ENCODE measurements at regions not wholly inside any gene's neighbourhood (a gene's known extent, or its start where the extent isn't known, plus 50 kb on each side); places are given as distances from the start of the nearest gene placed in this dataset.
"Not testable (repeated sequence)": the region's sequence is repeated elsewhere in the genome, so short reads cannot be mapped to it uniquely, and the experiment has no call there.

DNA sequence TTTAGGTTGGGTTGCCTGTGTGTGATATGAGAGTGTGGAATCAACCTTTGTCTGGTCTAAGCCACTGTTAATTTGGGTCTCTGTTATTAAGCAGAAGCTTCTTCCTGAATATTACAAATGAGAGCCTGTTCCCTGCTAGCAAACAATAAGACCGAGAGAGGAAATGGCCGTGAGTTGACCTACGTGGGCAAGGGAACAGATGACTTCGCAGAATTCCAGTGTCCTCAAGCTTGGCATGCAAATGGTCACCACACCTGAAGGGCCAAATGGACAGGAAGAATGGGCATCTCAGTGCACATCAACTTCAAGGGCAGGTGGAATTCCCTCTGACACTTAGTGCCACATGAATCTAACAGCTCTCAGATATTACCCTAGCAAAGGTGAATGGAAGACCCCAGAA, 250.8 kb upstream of the FOXF1 start:
- peaks cover 16% of the 10 kb centered on the region for H3K27me3 Mint-ChIP-seq
- no peak overlapping the region for H3K4me3 Mint-ChIP-seq
- no peaks in the 10 kb centered on the region for H3K4me1 Mint-ChIP-seq
- peaks cover 14% of the 10 kb centered on the region for H3K9me3 Mint-ChIP-seq
- no peak for DNase-seq
- no peak overlapping the region for H3K27ac Mint-ChIP-seq
- no peaks in the 10 kb centered on the region for H3K36me3 Mint-ChIP-seq

DNA sequence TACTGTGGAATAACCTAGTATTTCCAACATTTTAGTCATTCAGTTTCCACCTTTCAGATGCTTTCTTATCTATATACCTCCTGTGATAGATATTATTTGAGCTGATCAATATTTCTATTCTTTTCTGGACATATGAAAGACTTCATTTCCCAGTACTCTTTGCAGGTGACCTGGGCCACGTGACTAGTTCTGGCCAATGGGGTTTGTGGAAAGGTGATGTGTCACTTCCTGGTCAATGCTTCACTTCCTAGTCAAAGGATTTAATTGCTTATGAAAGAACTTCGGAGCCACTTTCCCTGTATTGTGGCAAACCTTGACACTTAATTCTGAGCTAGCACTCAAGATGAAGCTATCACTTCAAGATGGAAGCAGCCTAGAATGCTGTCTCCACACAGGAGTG, 248.9 kb upstream of the FOXF1 start:
- H3K27ac Mint-ChIP-seq = no peak overlapping the region
- H3K27me3 Mint-ChIP-seq = peaks cover 16% of the 10 kb centered on the region
- H3K9me3 Mint-ChIP-seq = peaks cover 5% of the 10 kb centered on the region
- H3K4me3 Mint-ChIP-seq = no peak overlapping the region
- no peaks in the 10 kb centered on the region for H3K4me1 Mint-ChIP-seq
- no peaks in the 10 kb centered on the region for H3K36me3 Mint-ChIP-seq
- DNase-seq = no peak

DNA sequence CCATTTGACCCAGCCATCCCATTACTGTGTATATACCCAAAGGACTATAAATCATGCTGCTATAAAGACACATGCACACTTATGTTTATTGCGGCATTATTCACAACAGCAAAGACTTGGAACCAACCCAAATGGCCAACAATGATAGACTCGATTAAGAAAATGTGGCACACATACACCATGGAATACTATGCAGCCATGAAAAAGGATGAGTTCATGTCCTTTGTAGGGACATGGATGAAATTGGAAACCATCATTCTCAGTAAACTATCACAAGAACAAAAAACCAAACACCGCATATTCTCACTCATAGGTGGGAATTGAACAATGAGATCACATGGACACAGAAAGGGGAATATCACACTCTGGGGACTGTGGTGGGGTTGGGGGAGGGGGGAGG, 242.7 kb upstream of the FOXF1 start:
- H3K9me3 Mint-ChIP-seq, H3K27ac Mint-ChIP-seq, H3K4me1 Mint-ChIP-seq, H3K4me3 Mint-ChIP-seq, DNase-seq, H3K27me3 Mint-ChIP-seq, H3K36me3 Mint-ChIP-seq: not testable (repeated sequence)

DNA sequence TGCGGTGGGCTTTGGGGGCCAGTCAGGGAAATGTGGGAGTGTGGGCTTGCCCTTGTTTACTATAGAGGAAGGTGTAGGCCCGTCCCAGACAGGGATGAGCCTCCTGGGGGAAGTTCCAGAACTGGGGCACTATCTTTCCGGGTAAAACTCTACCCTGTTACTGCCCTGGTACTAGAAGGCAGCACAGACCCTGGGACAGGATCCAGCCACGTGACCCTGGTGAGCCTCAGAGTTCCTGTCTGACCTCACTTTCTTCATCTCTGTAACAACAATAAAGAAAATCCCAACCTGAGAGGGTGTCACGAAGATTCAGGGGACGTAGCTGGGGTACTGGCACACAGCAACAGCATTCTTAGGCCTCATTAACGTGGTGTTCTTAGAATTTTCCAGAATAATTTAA, 239.6 kb upstream of the FOXF1 start:
- Mint-ChIP-seq H3K27ac (no peak overlapping the region), H3K4me3 (no peak overlapping the region), H3K36me3 (no peaks in the 10 kb centered on the region), H3K9me3 (peaks cover 3% of the 10 kb centered on the region), H3K27me3 (peaks cover 16% of the 10 kb centered on the region), H3K4me1 (no peaks in the 10 kb centered on the region)
- no peak for DNase-seq

DNA sequence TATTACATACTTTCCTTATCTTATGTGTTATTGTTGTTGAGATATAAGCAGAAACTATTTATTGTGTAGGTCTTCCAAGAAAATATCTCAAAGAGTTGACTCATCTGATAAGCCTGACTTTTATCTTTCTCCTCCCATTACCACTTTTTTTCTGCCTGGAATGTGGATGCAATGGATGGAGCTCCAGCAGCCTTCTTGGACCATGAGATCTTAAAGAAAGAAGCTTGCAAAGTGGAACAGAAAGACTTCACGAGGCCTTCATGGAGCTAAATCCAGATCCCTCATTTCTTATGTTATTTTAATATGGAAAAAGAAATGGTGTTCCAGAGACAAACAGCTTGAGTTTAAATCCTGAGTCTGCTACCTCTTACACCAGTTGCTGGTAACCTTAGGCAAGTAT, 237.6 kb upstream of the FOXF1 start:
- no peak for DNase-seq
- Mint-ChIP-seq H3K27ac (no peak overlapping the region), H3K4me3 (no peak overlapping the region), H3K36me3 (no peaks in the 10 kb centered on the region), H3K27me3 (peaks cover 25% of the 10 kb centered on the region), H3K9me3 (peaks cover 2% of the 10 kb centered on the region), H3K4me1 (no peaks in the 10 kb centered on the region)

DNA sequence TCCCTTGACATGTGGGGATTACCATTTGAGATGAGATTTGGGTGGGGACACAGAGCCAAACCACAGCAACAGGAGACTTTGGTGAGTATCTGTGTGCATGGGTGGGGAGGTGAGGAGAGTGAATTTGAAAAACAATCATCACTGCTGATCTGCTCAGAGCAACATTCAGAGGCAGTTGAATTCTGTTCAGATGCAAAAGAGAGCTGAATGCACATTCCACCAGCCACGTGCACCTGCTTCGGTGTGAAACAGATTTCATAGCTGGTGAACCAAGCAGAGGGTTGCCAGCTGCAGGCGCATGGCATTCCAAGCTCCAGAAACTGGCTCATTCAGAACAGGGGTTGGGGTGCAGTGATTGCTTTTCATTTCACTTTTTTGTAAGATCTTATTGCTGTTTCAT, 233.1 kb upstream of the FOXF1 start:
- Mint-ChIP-seq H3K4me1 (no peaks in the 10 kb centered on the region), H3K36me3 (no peaks in the 10 kb centered on the region), H3K27me3 (peaks cover 34% of the 10 kb centered on the region), H3K27ac (no peak overlapping the region), H3K4me3 (no peak overlapping the region), H3K9me3 (no peaks in the 10 kb centered on the region)
- no peak for DNase-seq

DNA sequence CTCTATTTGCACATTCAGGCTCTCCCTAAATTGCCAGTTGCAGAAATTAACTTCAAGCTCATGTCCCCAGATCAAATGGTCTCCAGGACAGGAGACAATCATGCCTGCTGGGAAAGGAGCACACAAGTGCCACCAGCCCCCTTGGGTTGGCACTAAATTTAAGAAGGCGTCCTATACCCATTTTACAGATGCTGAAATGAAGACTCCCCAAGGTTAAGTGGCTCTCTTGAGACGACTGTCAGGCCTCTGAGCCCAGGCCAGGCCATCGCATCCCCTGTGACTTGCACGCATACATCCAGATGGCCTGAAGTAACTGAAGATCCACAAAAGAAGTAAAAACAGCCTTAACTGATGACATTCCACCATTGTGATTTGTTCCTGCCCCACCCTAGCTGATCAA, 232.5 kb upstream of the FOXF1 start:
- not testable (repeated sequence) for H3K27ac Mint-ChIP-seq, H3K36me3 Mint-ChIP-seq, H3K4me3 Mint-ChIP-seq, DNase-seq, H3K4me1 Mint-ChIP-seq, H3K9me3 Mint-ChIP-seq
- peaks cover 34% of the 10 kb centered on the region for H3K27me3 Mint-ChIP-seq

DNA sequence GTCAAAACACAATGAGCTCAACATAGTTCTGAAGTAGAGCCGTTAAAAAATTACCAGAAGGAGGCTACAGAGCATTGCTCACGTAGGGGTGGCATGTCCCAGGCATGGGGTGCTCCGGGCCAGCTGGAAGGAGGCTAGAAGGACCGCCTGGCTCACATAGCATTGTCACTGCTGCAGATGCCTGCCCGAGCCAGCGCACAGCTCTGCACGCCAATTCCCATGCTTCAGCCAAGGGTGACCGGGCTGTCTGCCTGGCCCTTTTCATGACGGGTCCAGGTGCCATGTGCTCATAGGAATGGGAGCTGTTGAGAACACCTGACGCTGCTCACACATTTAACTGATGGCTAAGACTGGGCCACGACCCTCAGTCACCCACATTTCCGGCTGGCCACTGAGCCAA, 228.9 kb upstream of the FOXF1 start:
- H3K36me3 Mint-ChIP-seq = no peaks in the 10 kb centered on the region
- no peaks in the 10 kb centered on the region for H3K4me1 Mint-ChIP-seq
- H3K27ac Mint-ChIP-seq = no peak overlapping the region
- H3K4me3 Mint-ChIP-seq = no peak overlapping the region
- DNase-seq = no peak
- H3K27me3 Mint-ChIP-seq = peaks cover 55% of the 10 kb centered on the region
- H3K9me3 Mint-ChIP-seq = no peaks in the 10 kb centered on the region

DNA sequence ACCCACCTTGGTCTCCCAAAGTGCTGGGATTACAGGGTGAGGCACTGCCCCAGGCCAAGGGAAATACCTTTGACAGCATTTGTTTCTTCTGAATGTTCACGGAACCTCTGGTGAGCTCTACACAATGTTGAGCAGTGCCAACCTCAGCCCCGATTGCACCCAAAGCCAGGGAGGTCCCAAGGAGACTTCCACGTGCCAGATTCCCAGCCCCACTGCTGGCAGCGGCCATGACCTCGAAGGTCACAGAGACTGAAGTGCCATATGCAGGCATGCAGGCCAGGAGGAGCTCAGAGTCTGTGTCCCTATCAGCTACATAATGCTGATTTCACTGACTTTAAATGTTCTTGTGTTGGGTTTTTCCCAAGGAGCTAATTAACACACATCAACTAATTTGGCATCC, 226.4 kb upstream of the FOXF1 start:
- Mint-ChIP-seq H3K4me1 (no peaks in the 10 kb centered on the region), H3K36me3 (no peaks in the 10 kb centered on the region), H3K4me3 (no peak overlapping the region), H3K27me3 (peaks cover 63% of the 10 kb centered on the region), H3K9me3 (no peaks in the 10 kb centered on the region), H3K27ac (no peak overlapping the region)
- no peak for DNase-seq

DNA sequence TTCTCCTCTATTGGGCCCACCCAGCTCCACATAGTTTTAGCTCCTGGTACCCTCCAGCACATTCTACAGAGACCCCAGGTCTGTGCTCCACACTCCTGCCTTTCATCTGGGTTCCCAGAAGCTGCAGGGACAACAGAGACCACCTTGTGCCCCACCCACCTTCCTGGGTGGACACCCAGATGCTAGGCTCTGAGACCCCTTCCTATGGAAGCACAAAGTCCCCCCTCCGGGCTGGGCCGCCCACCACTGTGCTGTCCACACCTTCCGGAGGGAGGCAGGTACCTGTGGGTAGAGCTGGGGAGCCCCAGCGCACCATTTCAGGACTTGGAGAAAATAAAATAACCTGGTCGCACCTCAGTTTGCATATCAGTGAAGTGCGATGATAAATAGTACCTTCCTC, 224.9 kb upstream of the FOXF1 start:
- no peak overlapping the region for H3K27ac Mint-ChIP-seq
- no peak overlapping the region for H3K4me3 Mint-ChIP-seq
- no peaks in the 10 kb centered on the region for H3K36me3 Mint-ChIP-seq
- H3K9me3 Mint-ChIP-seq = no peaks in the 10 kb centered on the region
- H3K27me3 Mint-ChIP-seq = peaks cover 72% of the 10 kb centered on the region
- H3K4me1 Mint-ChIP-seq = no peaks in the 10 kb centered on the region
- no peak for DNase-seq

DNA sequence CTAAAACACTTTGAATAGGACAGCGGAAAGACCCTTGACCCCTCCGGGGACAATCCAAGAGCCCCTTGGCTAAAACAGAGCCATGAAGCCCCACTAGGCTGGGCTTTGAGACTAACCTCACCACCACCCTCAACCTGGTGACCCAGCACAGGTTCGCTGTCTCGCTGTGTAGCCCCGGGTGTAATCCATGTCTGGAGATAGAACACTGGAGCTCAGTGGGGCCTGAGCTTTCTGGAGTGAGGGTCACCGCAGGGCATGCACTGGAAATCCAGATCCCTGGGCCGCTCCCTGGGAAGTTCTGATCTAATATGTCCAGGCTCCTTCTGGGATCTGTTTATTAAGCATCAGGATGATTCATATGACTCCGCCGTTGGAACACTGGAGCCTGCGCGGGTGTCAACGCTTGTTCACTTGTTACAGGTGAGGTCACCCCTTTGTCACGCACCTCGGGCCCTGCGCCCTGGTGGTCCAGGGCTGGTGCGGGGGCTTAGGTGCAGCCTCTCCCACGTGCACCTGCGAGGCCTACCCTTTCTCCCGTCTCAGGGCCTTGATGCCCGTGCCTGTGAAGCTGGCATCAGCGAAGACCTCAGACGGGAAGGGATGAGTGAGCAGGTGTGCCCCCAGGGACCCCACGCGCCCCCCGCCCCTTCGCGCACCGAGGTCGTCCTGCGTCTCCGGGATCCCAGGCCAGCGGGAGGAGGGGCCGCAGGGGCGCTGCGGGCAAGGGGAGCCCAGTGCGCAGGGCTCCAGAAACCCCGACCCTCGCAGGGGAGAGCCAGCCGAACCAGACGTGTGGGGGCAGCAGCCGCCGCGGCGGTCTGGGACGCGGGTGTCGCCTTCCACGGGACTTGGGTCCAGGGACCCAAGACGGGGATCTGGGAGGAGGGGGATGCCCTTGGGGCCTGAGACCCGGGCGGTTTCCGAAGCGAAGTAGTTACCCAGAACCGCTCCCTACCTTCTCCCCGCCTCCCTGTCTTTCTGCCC, 224.1 kb upstream of the FOXF1 start:
- Mint-ChIP-seq H3K36me3 (no peaks in the 10 kb centered on the region), H3K4me3 (no peak overlapping the region), H3K9me3 (no peaks in the 10 kb centered on the region), H3K27ac (no peak overlapping the region), H3K4me1 (no peaks in the 10 kb centered on the region), H3K27me3 (peaks cover 77% of the 10 kb centered on the region)
- no peak for DNase-seq

DNA sequence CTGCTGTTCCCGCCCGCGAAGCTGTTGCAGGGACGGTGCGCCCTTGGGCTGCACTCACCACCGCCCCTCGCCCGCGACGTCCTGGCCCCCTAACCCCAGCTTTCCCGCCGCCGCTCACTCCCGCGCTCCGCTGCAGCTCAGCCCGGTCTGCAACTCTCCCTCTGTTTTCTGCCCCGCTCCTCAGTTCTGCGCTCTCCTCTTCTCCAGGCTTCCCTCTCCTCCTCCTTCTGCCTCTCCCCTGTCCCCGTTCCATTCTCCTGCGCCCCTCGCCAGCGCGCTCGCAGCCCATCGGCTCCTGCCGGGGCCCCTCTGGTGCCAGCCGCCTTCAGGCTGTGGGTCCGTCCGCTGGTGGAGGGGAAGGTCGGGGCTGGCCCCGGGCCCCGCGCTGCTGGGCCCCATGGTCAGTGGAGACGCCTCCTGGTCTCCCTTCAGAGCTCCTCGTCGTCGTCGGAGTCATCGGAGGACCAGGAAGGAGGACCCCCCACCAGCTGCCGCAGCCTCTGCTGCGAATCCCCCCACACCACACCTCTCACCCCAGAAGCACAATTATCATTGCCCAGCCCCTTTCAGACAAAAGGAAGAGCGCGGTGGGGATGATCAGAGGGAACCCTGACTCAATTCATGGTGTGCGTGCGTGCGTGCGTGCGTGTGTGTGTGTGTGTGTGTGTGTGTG, 223.2 kb upstream of the FOXF1 start:
- Mint-ChIP-seq H3K4me1 (no peaks in the 10 kb centered on the region), H3K9me3 (no peaks in the 10 kb centered on the region), H3K4me3 (no peak overlapping the region), H3K27me3 (peaks cover 86% of the 10 kb centered on the region), H3K27ac (no peak overlapping the region), H3K36me3 (no peaks in the 10 kb centered on the region)
- no peak for DNase-seq

DNA sequence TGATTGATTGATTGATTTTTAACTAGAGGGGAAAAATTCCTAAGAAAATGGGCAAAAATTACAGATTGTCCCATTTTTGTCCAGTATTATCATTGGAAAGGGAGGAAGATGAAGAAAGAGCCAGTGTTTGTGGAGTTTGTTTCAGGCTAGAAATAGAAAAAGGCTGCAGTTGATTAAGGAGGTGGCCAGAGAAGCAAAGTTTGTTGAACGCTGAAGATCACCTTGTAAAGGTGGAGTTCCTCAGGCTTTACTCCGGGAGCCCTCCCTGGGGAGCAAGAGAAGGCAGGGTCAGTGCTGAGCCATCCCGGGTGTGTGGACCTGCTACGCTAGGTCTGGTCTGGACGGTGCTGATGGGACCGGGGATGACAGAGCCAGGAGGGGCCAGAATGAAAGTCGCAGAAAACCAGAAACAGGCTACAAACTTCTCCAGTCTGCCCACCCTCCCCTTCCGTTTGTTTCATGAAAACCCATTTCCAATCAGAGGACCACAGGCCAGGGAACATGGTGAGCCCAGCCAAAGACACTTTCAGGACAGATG, 222.6 kb upstream of the FOXF1 start:
- Mint-ChIP-seq H3K9me3 (no peaks in the 10 kb centered on the region), H3K36me3 (no peaks in the 10 kb centered on the region), H3K4me1 (no peaks in the 10 kb centered on the region), H3K27ac (no peak overlapping the region), H3K27me3 (peaks cover 92% of the 10 kb centered on the region), H3K4me3 (no peak overlapping the region)
- DNase-seq = no peak

DNA sequence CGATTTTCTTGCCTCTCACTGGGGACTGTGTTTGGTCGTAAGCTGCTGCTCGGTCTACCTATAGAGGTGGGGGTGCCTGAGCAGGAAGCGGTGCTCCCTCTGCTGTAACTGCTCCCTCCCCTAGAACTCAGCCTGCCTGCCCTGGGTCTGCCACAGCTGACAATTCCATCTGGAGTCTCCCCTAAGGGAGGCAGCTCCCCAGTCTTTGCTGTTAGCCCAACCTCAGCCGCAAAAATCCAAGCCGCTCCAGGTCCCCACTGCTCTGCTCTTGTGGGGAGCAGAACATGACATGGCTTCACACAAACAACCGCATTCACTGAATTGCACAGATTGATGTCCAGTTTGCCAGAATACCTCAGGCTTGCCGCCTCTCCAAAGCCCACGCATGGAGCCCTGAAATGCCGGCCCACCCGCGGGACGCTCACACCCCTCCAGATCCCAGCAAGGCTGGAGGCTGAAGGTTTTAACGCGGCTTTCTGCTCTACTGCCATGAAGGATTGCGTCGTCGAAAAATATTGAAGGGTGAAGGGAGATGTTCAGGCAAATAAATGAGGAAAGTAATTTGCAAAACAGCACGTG, 221.5 kb upstream of the FOXF1 start:
- Mint-ChIP-seq H3K4me3 (no peak overlapping the region), H3K4me1 (no peaks in the 10 kb centered on the region), H3K27me3 (peaks cover 95% of the 10 kb centered on the region), H3K9me3 (no peaks in the 10 kb centered on the region), H3K36me3 (no peaks in the 10 kb centered on the region), H3K27ac (no peak overlapping the region)
- DNase-seq = no peak

DNA sequence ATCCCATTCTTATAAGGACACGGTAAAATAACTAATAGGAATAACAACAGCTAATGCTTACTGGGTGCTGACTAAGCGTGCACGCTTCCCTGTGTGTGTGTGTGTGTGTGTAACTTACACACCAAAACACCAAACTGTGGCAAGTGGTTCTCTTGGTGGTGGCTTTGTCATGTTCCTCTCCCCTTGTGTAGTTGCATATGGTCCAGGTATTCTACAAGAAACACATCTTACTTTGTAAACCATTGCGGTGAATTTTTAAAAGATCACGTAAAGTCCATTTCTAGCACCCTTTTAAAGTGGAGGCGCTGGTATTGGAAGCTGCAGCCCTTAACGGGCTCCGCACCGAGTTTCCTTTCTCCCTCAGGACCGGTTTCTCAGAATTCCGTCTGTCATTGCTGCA, 221.0 kb upstream of the FOXF1 start:
- Mint-ChIP-seq H3K36me3 (no peaks in the 10 kb centered on the region), H3K27ac (no peak overlapping the region), H3K27me3 (peaks cover 95% of the 10 kb centered on the region), H3K4me1 (no peaks in the 10 kb centered on the region), H3K4me3 (no peak overlapping the region), H3K9me3 (no peaks in the 10 kb centered on the region)
- no peak for DNase-seq
